CD4-positive, alpha-beta T cell treated with Interleukin-15 for 1 hour (primary cell): ENCODE measurements at regions not wholly inside any gene's neighbourhood (a gene's known extent, or its start where the extent isn't known, plus 50 kb on each side); places are given as distances from the start of the nearest gene placed in this dataset.
A peak's percentile ranks its signal among the peaks of the same experiment; 100 is the strongest.

Experiments
- DNase-seq: peaks from one replicate; pipeline ENCODE4 v3.0.0-alpha.2; 2020

- no peak for DNase-seq
Observed at GRCh38 chr20:50288128-50288623, 97.5 kb downstream of the CEBPB start.

GRCh38 chr20:50289581-50289980 is 99.0 kb downstream of the CEBPB start:
- no peak for DNase-seq

GRCh38 chr20:50290112-50290511 is 99.5 kb downstream of the CEBPB start:
- no peak for DNase-seq

- no peak for DNase-seq
Observed at GRCh38 chr20:50290808-50291207, 100.2 kb downstream of the CEBPB start.

GRCh38 chr20:50291254-50292078 is 100.8 kb downstream of the CEBPB start:
- no peak for DNase-seq

- DNase-seq: no peak
Observed at GRCh38 chr20:50292079-50292590, 101.5 kb downstream of the CEBPB start.

- DNase-seq: peak; percentile 63
Observed at GRCh38 chr20:50292591-50293283, 102.1 kb downstream of the CEBPB start.

- DNase-seq: no peak
Observed at GRCh38 chr20:50293284-50294139, 102.9 kb downstream of the CEBPB start.

GRCh38 chr20:50294164-50295088 is 103.8 kb downstream of the CEBPB start:
- DNase-seq: peak; percentile 16

GRCh38 chr20:50295345-50295744 is 104.7 kb downstream of the CEBPB start:
- no peak for DNase-seq

GRCh38 chr20:50295762-50296449 is 105.3 kb downstream of the CEBPB start:
- DNase-seq: peak; percentile 10

- peak; percentile 15 for DNase-seq
Observed at GRCh38 chr20:50296450-50297375, 106.1 kb downstream of the CEBPB start.

- DNase-seq: no peak
Observed at GRCh38 chr20:50297498-50298376, 107.1 kb downstream of the CEBPB start.

GRCh38 chr20:50298554-50299324 is 108.1 kb downstream of the CEBPB start:
- DNase-seq: no peak

- no peak for DNase-seq
Observed at GRCh38 chr20:50299325-50299629, 108.6 kb downstream of the CEBPB start.

- no peak for DNase-seq
Observed at GRCh38 chr20:50301165-50301564, 110.5 kb downstream of the CEBPB start.

GRCh38 chr20:50301712-50302111 is 111.1 kb downstream of the CEBPB start:
- DNase-seq: no peak

GRCh38 chr20:50302341-50303057 is 111.9 kb downstream of the CEBPB start:
- peak; percentile 9 for DNase-seq
